ENCODE measurements at regions not wholly inside any gene's neighbourhood (a gene's known extent, or its start where the extent isn't known, plus 50 kb on each side); places are given as distances from the start of the nearest gene placed in this dataset.

DNA sequence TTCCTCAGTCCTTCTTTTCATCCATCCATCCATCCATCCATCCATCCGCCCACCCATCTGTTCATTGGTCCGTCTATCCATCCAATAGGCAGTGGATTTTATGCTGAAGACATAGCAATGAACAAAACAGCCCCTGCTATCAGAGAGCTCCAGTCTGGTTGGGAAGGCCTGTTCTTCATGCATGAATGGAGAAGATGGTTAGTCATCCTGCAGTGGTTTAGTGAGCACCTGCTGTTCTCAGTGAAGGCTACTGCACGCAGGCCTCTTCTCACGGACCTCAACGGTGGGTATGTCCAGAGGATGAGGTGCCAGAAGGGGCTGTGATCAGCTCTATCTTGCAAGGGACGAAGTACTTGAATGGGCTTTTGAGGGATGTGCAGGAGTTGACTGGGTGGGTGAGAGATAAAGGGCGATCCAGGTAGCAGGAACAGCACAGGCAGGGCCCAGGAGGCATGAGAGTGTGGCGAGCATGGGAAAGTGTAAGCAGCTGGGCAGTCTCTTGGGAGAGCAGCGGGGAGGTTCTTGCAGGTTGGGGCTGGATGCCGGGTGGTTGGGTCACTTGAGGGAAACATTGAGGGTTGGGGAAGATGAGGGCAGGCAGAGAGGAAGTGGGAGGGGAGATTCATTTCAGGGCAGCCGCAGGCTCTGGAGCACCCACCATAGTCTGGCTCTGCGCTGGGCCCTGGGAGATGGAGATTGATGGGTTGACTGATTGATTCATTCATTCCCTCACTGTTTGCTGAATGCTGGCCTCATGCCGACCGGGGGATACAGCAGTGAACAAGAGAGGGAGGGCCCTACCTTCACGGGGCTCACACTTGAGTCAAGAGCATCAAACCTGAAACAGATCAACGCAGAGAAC lies 115.0 kb upstream of the CIBAR2 start:
- TF ChIP-seq POLR2AphosphoS5 (IDR thresholded peaks at IDR 0.05; ENCODE audit: borderline replicate concordance, low read depth, low read length), result no peak
- no peak for TF ChIP-seq EZH2 (IDR thresholded peaks at IDR 0.05)
